Mesendoderm (in vitro differentiated cells): ENCODE measurements at regions not wholly inside any gene's neighbourhood (a gene's known extent, or its start where the extent isn't known, plus 50 kb on each side); places are given as distances from the start of the nearest gene placed in this dataset.

Experiments
- DNase-seq: peaks from one replicate; pipeline ENCODE4 v3.0.0; 2013
- H2AK5ac ChIP-seq: 2 replicates; pipeline ENCODE4 v1.6.1; 2013; ENCODE audit warnings: low read length, inconsistent platforms
- H2BK120ac ChIP-seq: 2 replicates; pipeline ENCODE4 v1.6.1; 2013; ENCODE audit warnings: low read depth, mild to moderate bottlenecking, low read length, moderate library complexity, mixed read lengths
- H2BK15ac ChIP-seq: replicated peaks from 2 replicates; pipeline ENCODE4 v1.6.1; 2013; ENCODE audit warnings: low read depth, mild to moderate bottlenecking, moderate library complexity
- H2BK5ac ChIP-seq: 2 replicates; pipeline ENCODE4 v1.6.1; 2013; ENCODE audit warnings: low read length, inconsistent platforms
- H3K18ac ChIP-seq: 2 replicates; pipeline ENCODE4 v1.6.1; 2013; ENCODE audit warnings: mild to moderate bottlenecking, low read length, mixed read lengths
- H3K23ac ChIP-seq: one replicate; pipeline ENCODE4 v1.6.1; 2013; ENCODE audit warnings: low read length
- H3K27ac ChIP-seq: 2 replicates; pipeline ENCODE4 v1.5.1; 2013; ENCODE audit warnings: low read depth, mild to moderate bottlenecking, inconsistent platforms, low read length, moderate library complexity
- H3K27me3 ChIP-seq: 2 replicates; pipeline ENCODE4 v1.6.1; 2013; ENCODE audit warnings: low read length, control low read depth, mild to moderate bottlenecking, inconsistent platforms; ENCODE audit not compliant: insufficient read depth, poor library complexity
- H3K36me3 ChIP-seq: 2 replicates; pipeline ENCODE4 v1.6.1; 2013; ENCODE audit warnings: low read length, inconsistent platforms; ENCODE audit not compliant: control insufficient read depth, insufficient read depth
- H3K4ac ChIP-seq: one replicate; pipeline ENCODE4 v1.6.1; 2013; ENCODE audit warnings: low read depth, mild to moderate bottlenecking, low read length, moderate library complexity
- H3K4me1 ChIP-seq: 2 replicates; pipeline ENCODE4 v1.6.1; 2013; ENCODE audit warnings: low read depth, low read length, inconsistent platforms; ENCODE audit not compliant: control insufficient read depth
- H3K4me2 ChIP-seq: 2 replicates; pipeline ENCODE4 v1.6.1; 2013; ENCODE audit warnings: low read length
- H3K4me3 ChIP-seq: 2 replicates; pipeline ENCODE4 v1.5.1; 2013; ENCODE audit warnings: mild to moderate bottlenecking, low read length
- H3K56ac ChIP-seq: one replicate; pipeline ENCODE4 v1.6.1; 2013; ENCODE audit warnings: low read length
- H3K79me1 ChIP-seq: 2 replicates; pipeline ENCODE4 v1.6.1; 2013; ENCODE audit warnings: low read length, inconsistent platforms
- H3K79me2 ChIP-seq: 2 replicates; pipeline ENCODE4 v1.6.1; 2013; ENCODE audit warnings: mild to moderate bottlenecking, low read length; ENCODE audit not compliant: control insufficient read depth, insufficient read depth
- H3K9ac ChIP-seq: 2 replicates; pipeline ENCODE4 v1.6.1; 2013; ENCODE audit warnings: low read length, inconsistent platforms
- H4K5ac ChIP-seq: one replicate; pipeline ENCODE4 v1.6.1; 2013; ENCODE audit warnings: low read length
- H4K8ac ChIP-seq: one replicate; pipeline ENCODE4 v1.6.1; 2013; ENCODE audit warnings: low read depth, mild to moderate bottlenecking, control low read depth, low read length, moderate library complexity
- WGBS: extraction: QIAGEN DNeasy Blood & Tissue Kit; methylation state at CpG from one replicate; pipeline ENCODE4 v1.1.7; 2013; ENCODE audit warnings: low lambda C conversion rate, missing lambda C conversion rate; ENCODE audit not compliant: insufficient coverage; ENCODE audit errors: extremely low coverage; 5-methylcytosine and 5-hydroxymethylcytosine counted together

DNA sequence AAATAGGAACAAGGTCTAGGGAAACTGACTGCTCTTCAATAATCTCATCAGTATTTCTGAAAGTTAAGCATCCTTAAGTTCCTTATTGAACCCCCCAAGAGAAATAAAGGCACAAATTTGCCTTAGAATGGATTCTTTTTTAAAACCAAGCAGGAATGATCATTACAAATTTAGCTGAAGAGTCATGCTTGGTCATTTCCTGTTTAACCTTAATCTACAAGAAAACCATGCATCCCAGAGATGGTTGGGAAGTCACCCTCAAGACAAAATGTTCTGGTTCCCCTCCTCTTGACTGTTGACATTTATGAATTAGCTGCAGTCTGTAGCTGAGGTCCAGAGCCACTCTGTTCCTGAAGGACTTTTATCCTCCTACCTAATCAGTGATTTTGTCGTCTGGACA is 291.8 kb upstream of the G2E3 start:
- no peak overlapping the region for H3K4ac ChIP-seq
- H2AK5ac ChIP-seq = no peak overlapping the region
- no peak overlapping the region for H3K56ac ChIP-seq
- H2BK15ac ChIP-seq = no peak overlapping the region
- H3K36me3 ChIP-seq = no peaks in the 10 kb centered on the region
- H3K27ac ChIP-seq = no peak overlapping the region
- no peak overlapping the region for H3K9ac ChIP-seq
- H3K18ac ChIP-seq = no peak overlapping the region
- H3K4me1 ChIP-seq = no peaks in the 10 kb centered on the region
- H3K27me3 ChIP-seq = no peaks in the 10 kb centered on the region
- no peak overlapping the region for H3K23ac ChIP-seq
- no peaks in the 10 kb centered on the region for H3K79me2 ChIP-seq
- H2BK120ac ChIP-seq = no peak overlapping the region
- no peak overlapping the region for H2BK5ac ChIP-seq
- WGBS = no CpG with 5 or more reads among the region's 1 CpG
- H3K4me3 ChIP-seq = no peak overlapping the region
- H3K4me2 ChIP-seq = no peak overlapping the region
- no peak overlapping the region for H4K5ac ChIP-seq
- no peak for DNase-seq
- H4K8ac ChIP-seq = no peak overlapping the region
- H3K79me1 ChIP-seq = no peaks in the 10 kb centered on the region

DNA sequence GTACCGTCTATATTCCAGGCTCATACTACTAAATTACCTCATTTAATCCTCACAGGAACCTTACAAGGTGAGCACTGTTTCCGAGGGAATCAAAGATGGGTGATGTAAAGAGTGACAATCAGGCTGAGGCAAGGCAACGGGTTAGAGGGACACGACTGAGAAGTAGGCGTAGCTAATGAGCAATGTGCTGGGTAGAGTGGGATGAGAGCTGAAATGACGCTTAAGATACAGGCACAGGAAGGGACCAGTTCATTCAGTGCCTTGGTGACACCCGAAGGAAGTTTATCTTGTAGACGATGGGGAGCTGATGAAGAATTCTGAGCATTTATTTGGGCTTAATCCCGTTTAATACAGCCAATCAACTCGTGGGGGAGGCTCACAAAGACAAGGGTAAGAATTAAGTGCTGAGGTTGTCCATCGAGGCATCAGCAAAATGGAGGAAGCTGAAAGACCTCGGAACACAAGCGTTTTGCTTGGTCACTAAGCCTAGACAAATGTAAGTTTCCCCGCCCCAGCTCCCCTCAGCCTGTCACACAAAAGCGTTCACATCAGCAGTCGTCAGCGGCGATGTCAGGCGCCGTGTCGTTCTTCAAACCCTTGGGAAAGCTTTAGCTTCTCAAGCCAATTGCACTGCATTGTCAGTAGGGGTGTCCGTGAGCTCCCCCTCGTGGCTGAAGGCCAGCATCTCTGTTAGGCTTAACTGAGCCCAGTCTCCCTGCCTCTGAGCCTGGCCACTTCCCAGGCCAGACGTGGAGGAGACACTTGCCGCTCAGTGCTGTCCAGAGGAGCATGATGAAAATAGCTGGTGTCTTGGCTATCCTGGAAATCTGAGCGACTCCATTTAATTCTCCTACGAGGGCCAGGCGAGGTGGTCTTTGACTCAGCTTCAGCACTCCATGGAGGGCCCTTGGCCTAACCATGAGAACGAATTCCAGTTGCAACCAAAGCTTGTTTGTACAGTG is 288.5 kb upstream of the G2E3 start:
- no peak overlapping the region for H2BK5ac ChIP-seq
- no CpG with 5 or more reads among the region's 29 CpGs for whole genome bisulfite sequencing
- no peaks in the 10 kb centered on the region for H3K27me3 ChIP-seq
- H3K23ac ChIP-seq = no peak overlapping the region
- no peaks in the 10 kb centered on the region for H3K79me2 ChIP-seq
- peak overlapping the region; percentile 36 for H3K9ac ChIP-seq
- H3K79me1 ChIP-seq = no peaks in the 10 kb centered on the region
- no peak overlapping the region for H3K4ac ChIP-seq
- H3K36me3 ChIP-seq = no peaks in the 10 kb centered on the region
- H2BK120ac ChIP-seq = no peak overlapping the region
- no peak overlapping the region for H4K5ac ChIP-seq
- H3K18ac ChIP-seq = no peak overlapping the region
- H2AK5ac ChIP-seq = no peak overlapping the region
- H3K4me3 ChIP-seq = peak overlapping the region; percentile 6
- H4K8ac ChIP-seq = no peak overlapping the region
- peak overlapping the region; percentile 42 for H3K4me2 ChIP-seq
- H3K4me1 ChIP-seq = no peaks in the 10 kb centered on the region
- H2BK15ac ChIP-seq = no peak overlapping the region
- DNase-seq = peak; percentile 96
- H3K56ac ChIP-seq = peak overlapping the region; percentile 66
- no peak overlapping the region for H3K27ac ChIP-seq

- no peak for DNase-seq
- H2AK5ac ChIP-seq = no peak overlapping the region
- H3K79me2 ChIP-seq = no peaks in the 10 kb centered on the region
- no peak overlapping the region for H3K27ac ChIP-seq
- H3K9ac ChIP-seq = no peak overlapping the region
- no peak overlapping the region for H3K23ac ChIP-seq
- no peak overlapping the region for H3K4me3 ChIP-seq
- no peaks in the 10 kb centered on the region for H3K27me3 ChIP-seq
- no peak overlapping the region for H3K56ac ChIP-seq
- H4K8ac ChIP-seq = no peak overlapping the region
- H3K36me3 ChIP-seq = no peaks in the 10 kb centered on the region
- no peak overlapping the region for H3K18ac ChIP-seq
- no peak overlapping the region for H3K4ac ChIP-seq
- H2BK120ac ChIP-seq = no peak overlapping the region
- no peak overlapping the region for H2BK15ac ChIP-seq
- no peak overlapping the region for H3K4me2 ChIP-seq
- no peaks in the 10 kb centered on the region for H3K79me1 ChIP-seq
- H3K4me1 ChIP-seq = no peaks in the 10 kb centered on the region
- no peak overlapping the region for H4K5ac ChIP-seq
- H2BK5ac ChIP-seq = no peak overlapping the region
- WGBS = no CpG with 5 or more reads among the region's 6 CpGs
Measured at GRCh38 chr14:30271811-30272323, 287.1 kb upstream of the G2E3 start.

DNA sequence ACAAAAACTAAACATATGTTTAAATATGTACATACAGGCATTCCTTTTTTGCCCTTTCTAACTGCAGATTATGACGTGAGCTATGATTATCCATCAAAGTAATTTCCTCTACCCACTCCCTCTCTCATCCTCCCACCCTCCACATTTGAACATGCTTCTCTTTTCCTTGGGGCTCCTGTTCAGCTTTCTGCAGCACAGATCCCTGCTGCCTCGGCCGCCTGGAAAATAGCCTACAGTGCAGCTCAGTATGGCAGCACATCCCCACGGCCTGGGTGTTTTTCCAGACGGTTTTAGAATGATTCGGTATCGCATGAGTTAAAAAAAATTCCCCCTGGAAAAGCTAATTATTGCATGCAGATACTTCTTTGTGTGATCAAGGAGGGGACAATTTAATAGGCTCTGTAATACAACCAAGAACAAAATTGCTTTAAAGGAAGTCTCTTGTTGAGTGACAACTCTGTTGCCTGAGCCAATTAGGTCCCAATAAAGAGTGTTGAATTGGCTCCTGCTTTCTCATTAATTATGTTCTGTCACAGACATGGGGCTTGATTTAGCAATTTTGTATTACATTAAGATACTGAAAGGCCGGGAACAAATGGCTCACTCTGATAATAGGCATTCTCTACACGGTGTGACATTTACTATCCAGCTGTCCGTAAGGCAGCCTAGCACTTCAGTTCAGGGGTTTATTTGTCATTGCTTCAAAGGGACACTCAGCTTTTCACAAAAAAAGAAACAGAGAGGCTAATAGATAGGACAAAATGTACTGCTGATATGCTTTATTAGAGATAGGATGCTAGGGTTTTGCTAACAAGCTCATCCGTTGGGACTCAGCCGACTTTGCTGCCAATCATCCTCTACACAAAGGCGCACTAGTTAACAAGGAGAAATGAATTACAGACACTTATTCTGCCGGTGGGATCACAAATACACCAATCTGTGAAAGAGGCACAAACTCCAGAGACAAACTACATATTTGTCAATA is 285.8 kb upstream of the G2E3 start:
- Histone ChIP-seq H3K27me3 (no peaks in the 10 kb centered on the region), H2BK120ac (no peak overlapping the region), H4K5ac (no peak overlapping the region), H3K23ac (no peak overlapping the region), H3K79me2 (no peaks in the 10 kb centered on the region), H3K79me1 (no peaks in the 10 kb centered on the region), H3K18ac (no peak overlapping the region), H3K4me2 (no peak overlapping the region), H3K9ac (no peak overlapping the region), H3K36me3 (no peaks in the 10 kb centered on the region), H3K4me3 (no peak overlapping the region), H2BK5ac (no peak overlapping the region), H3K4ac (no peak overlapping the region), H2AK5ac (no peak overlapping the region), H3K4me1 (no peaks in the 10 kb centered on the region), H3K56ac (no peak overlapping the region), H2BK15ac (no peak overlapping the region), H4K8ac (no peak overlapping the region), H3K27ac (no peak overlapping the region)
- DNase-seq = peak; percentile 51
- WGBS = no CpG with 5 or more reads among the region's 14 CpGs

DNA sequence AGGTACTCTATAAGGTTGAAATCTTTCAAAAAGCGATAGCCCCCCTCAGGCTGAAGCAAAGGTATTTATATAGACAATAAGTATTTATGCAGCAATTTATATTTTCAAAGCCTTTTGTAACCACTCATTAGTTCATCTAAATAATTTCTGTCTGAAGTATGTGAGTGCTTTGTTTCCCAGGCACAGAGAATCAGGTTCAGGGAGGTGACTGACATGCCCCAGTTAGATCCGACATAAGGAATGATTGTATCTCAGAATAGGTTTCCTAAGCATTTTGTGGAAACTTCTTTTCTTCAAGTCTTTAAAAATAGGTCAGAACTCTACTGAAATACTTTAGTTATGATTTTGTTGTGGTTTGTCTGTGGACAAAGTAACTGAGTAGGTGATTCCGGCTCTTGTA is 283.4 kb upstream of the G2E3 start:
- WGBS = no CpG with 5 or more reads among the region's 3 CpGs
- no peak overlapping the region for H3K27ac ChIP-seq

More for the DNA sequence above, 283.4 kb upstream of the G2E3 start:
- Histone ChIP-seq H3K79me2 (no peaks in the 10 kb centered on the region), H3K4me3 (no peak overlapping the region), H2BK120ac (no peak overlapping the region), H3K27me3 (no peaks in the 10 kb centered on the region), H2BK15ac (no peak overlapping the region), H2BK5ac (no peak overlapping the region), H2AK5ac (no peak overlapping the region), H3K4me2 (no peak overlapping the region), H3K23ac (no peak overlapping the region), H3K56ac (no peak overlapping the region), H4K5ac (no peak overlapping the region), H3K36me3 (no peaks in the 10 kb centered on the region), H3K79me1 (no peaks in the 10 kb centered on the region), H3K18ac (no peak overlapping the region), H3K4ac (no peak overlapping the region), H3K9ac (no peak overlapping the region), H3K4me1 (no peaks in the 10 kb centered on the region), H4K8ac (no peak overlapping the region)
- no peak for DNase-seq
